PC-3 (cell line): ENCODE measurements at regions not wholly inside any gene's neighbourhood (a gene's known extent, or its start where the extent isn't known, plus 50 kb on each side); places are given as distances from the start of the nearest gene placed in this dataset.

Source experiments
- ATAC-seq: fragments of 200-7000 bp; cut with Tn5 transposase; 2 replicates; pipeline ENCODE4 v1.9.1; 2020; ENCODE audit warnings: mild to moderate bottlenecking, moderate library complexity
- BruUV-seq: library from RNA; stranded (reverse); fragments of 400-500 nt; replicated peaks from 2 replicates; lab custom pipeline; 2021; lab: Mats Ljungman, UMichigan
- CTCF ChIA-PET: fragments of 300-600 bp; sonication (Branson Sonifier 250); formaldehyde crosslinking; loops from one replicate; lab custom pipeline; 2022; ENCODE audit warnings: antibody characterized with exemption; lab: Charles Lee
- POLR2A ChIA-PET: fragments of 300-600 bp; sonication (Branson Sonifier 250); formaldehyde crosslinking; loops from one replicate; lab custom pipeline; 2022; ENCODE audit warnings: antibody characterized with exemption; ENCODE audit not compliant: unreplicated experiment; lab: Charles Lee
- DNase-seq: peaks from one replicate; pipeline ENCODE4 v3.0.0-alpha.2; 2015
- H2AFZ ChIP-seq: fragments of 300-600 bp; sonication (generic); 2 replicates; pipeline ENCODE4 v1.6.0; 2016; ENCODE audit warnings: antibody characterized with exemption, low read length
- H3F3A ChIP-seq: fragments of 300-600 bp; sonication (generic); one replicate; pipeline ENCODE4 v1.6.0; 2017; ENCODE audit warnings: antibody characterized with exemption, low read length, control low read depth, mild to moderate bottlenecking; ENCODE audit not compliant: unreplicated experiment
- H3K27ac ChIP-seq: fragments of 300-600 bp; sonication (generic); 2 replicates; pipeline ENCODE4 v1.5.1; 2016; ENCODE audit warnings: mild to moderate bottlenecking, low read length
- H3K27me3 ChIP-seq: fragments of 300-600 bp; sonication (generic); 2 replicates; pipeline ENCODE4 v1.6.1; 2016; ENCODE audit warnings: low read length, mixed read lengths
- H3K36me3 ChIP-seq: fragments of 300-600 bp; sonication (generic); 2 replicates; pipeline ENCODE4 v1.6.1; 2016; ENCODE audit warnings: low read depth, mixed run types, low read length, mixed read lengths
- H3K4me1 ChIP-seq: fragments of 300-600 bp; sonication (generic); 2 replicates; pipeline ENCODE4 v1.5.1; 2016; ENCODE audit warnings: low read length; ENCODE audit not compliant: insufficient read depth
- H3K4me2 ChIP-seq: fragments of 300-600 bp; sonication (generic); 2 replicates; pipeline ENCODE4 v1.6.0; 2016; ENCODE audit warnings: low read length
- H3K4me3 ChIP-seq: fragments of 300-600 bp; sonication (generic); 2 replicates; pipeline ENCODE4 v1.5.1; 2016; ENCODE audit warnings: mild to moderate bottlenecking, low read length, mixed read lengths
- H3K79me2 ChIP-seq: fragments of 300-600 bp; sonication (generic); 2 replicates; pipeline ENCODE4 v1.6.1; 2017; ENCODE audit warnings: low read length, mixed read lengths
- H3K9ac ChIP-seq: fragments of 300-600 bp; sonication (generic); 2 replicates; pipeline ENCODE4 v1.6.0; 2016; ENCODE audit warnings: mild to moderate bottlenecking, low read length
- H3K9me2 ChIP-seq: fragments of 300-600 bp; sonication (generic); replicated peaks from 2 replicates; pipeline ENCODE4 v1.6.1; 2016; ENCODE audit warnings: mixed run types, low read length, mixed read lengths
- H3K9me3 ChIP-seq: fragments of 300-600 bp; sonication (generic); 2 replicates; pipeline ENCODE4 v1.6.1; 2016; ENCODE audit warnings: low read length, mixed read lengths
- H4K20me1 ChIP-seq: fragments of 300-600 bp; sonication (generic); 2 replicates; pipeline ENCODE4 v1.6.1; 2016; ENCODE audit warnings: low read length, mixed read lengths
- EZH2 ChIP-seq: fragments of 300-600 bp; sonication (generic); IDR thresholded peaks from one replicate; pipeline ENCODE4 v1.6.1; 2017; ENCODE audit warnings: antibody characterized with exemption, mild to moderate bottlenecking, low read length; ENCODE audit not compliant: unreplicated experiment
- EZH2phosphoT487 ChIP-seq: fragments of 300-600 bp; sonication (generic); IDR thresholded peaks from 2 replicates; pipeline ENCODE4 v1.6.1; 2018; ENCODE audit warnings: mild to moderate bottlenecking, antibody characterized with exemption, low read length, borderline replicate concordance
- intact Hi-C: fragments of 100-400 bp; cut with micrococcal nuclease; formaldehyde crosslinking; loops from 2 replicates; pipeline ENCODE4 v1.9.0; 2023
- TF ChIP-seq, protein P1 (sequence below): fragments of 300-600 bp; sonication (generic); conservative IDR thresholded peaks from 2 replicates; pipeline ENCODE4 v1.5.1; 2017; ENCODE audit warnings: antibody characterized with exemption, low read depth, mild to moderate bottlenecking, low read length

DNA sequence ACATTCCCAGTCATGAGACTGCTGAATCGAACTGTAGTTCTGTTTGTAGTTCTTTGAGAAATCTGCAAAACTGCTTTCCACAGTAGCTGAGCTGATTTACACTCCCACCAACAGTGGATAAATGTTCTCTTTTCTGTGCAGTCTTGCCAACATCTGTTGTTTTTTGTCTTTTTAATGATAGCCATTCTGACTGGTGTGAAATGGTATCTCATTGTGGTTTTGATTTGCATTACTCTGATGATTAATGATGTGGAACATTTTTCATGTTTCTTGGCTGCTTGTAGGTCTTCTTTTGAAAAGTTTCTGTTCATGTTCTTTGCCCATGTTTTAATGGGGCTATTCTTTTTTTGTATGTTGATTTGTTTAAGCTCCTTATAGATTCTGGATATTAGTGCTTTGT, 187.3 kb upstream of the TLE4 start:
- ChIA-PET POLR2A (no interaction called here), CTCF (no interaction called here)
- H4K20me1 ChIP-seq = no peaks in the 10 kb centered on the region
- no TSS peak for BruUV-seq
- TF ChIP-seq, protein P1, sequence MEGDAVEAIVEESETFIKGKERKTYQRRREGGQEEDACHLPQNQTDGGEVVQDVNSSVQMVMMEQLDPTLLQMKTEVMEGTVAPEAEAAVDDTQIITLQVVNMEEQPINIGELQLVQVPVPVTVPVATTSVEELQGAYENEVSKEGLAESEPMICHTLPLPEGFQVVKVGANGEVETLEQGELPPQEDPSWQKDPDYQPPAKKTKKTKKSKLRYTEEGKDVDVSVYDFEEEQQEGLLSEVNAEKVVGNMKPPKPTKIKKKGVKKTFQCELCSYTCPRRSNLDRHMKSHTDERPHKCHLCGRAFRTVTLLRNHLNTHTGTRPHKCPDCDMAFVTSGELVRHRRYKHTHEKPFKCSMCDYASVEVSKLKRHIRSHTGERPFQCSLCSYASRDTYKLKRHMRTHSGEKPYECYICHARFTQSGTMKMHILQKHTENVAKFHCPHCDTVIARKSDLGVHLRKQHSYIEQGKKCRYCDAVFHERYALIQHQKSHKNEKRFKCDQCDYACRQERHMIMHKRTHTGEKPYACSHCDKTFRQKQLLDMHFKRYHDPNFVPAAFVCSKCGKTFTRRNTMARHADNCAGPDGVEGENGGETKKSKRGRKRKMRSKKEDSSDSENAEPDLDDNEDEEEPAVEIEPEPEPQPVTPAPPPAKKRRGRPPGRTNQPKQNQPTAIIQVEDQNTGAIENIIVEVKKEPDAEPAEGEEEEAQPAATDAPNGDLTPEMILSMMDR = no peak
- no peak for TF ChIP-seq EZH2
- TF ChIP-seq EZH2phosphoT487 = no peak
- H3K27me3 ChIP-seq = no peaks in the 10 kb centered on the region
- no peak overlapping the region for H2AFZ ChIP-seq
- H3K4me1 ChIP-seq = no peaks in the 10 kb centered on the region
- no peaks in the 10 kb centered on the region for H3K9me3 ChIP-seq
- H3K9me2 ChIP-seq = no peaks in the 10 kb centered on the region
- intact Hi-C loops = no loop called here
- no peak overlapping the region for H3K27ac ChIP-seq
- no peak for DNase-seq
- no peak overlapping the region for H3K4me2 ChIP-seq
- H3F3A ChIP-seq = no peaks in the 10 kb centered on the region
- no peaks in the 10 kb centered on the region for H3K36me3 ChIP-seq
- H3K9ac ChIP-seq = no peak overlapping the region
- no peak overlapping the region for H3K4me3 ChIP-seq
- no peaks in the 10 kb centered on the region for H3K79me2 ChIP-seq
- no peak for ATAC-seq

DNA sequence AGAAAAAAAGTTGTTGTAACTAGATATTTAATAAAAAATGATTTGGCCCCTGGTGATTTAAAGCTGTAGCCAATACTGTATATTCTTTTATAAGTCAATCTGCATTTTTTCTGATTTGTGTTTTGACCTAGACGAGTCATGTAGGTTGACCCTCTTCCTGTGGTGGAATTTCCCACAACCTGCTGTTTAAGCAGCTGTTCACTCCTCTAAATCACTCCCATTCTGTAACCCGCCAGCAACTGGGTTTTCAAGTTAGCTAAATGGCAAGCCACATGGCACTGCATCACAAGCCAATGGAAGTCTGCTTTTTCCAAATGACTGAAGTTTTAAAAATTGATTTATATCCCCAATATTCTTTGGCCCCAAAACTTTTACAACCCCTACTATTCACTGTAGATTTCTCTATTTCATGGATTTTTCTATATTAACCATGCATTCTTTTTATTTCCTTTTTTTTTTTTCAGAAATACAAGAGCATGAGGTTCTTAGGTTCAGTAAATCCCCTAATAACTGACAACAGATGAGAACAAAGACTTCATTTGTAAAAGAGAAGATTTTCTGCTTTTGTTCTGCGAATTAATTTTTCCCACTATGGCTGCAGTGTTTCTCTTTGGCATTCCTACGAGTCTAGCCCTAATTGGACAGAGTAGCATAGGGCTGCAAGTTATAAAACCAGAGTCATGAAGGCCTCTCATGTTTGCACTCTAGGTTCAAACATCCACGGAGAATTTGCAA, 184.5 kb upstream of the TLE4 start:
- intact Hi-C loops = no loop called here
- ATAC-seq (no peak), DNase-seq (no peak)
- Histone ChIP-seq H3K27ac (no peak overlapping the region), H3K4me3 (no peak overlapping the region), H3K9me2 (no peaks in the 10 kb centered on the region), H3K36me3 (no peaks in the 10 kb centered on the region), H3K9me3 (no peaks in the 10 kb centered on the region), H4K20me1 (no peaks in the 10 kb centered on the region), H3K79me2 (no peaks in the 10 kb centered on the region), H2AFZ (no peak overlapping the region), H3F3A (no peaks in the 10 kb centered on the region), H3K4me1 (no peaks in the 10 kb centered on the region), H3K4me2 (no peak overlapping the region), H3K27me3 (no peaks in the 10 kb centered on the region), H3K9ac (no peak overlapping the region)
- BruUV-seq = no TSS peak
- POLR2A ChIA-PET = no interaction called here
- TF ChIP-seq EZH2phosphoT487 (no peak), EZH2 (no peak)
- TF ChIP-seq, protein P1 = no peak
- CTCF ChIA-PET = no interaction called here

DNA sequence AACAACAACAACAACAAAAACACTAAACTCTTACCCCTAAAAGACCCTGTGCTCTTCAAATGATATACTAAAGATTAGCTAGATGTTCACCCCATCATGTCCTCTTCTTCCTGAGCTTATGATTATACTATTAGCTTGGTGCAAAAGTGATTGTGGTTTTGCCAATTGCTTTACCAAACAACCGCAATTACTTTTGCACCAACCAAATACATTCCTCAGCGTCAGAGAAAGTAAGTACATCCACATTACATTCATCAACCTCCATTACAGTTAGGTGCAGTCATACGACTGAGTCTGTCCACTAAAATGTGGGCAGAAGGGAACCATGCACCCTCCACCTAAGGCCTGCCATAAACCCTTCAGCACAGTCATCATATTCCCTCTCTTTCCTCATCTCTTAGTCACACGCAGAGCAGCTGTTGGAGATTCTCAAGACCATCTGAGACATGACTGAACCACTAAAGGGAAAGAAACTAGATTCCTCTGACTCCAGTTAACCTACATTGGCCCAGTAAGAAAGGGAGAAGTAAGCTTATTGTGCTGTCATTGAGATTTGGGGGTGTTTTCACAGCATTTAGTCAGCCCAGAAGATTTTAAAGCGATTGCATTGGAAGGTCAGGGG, 181.6 kb upstream of the TLE4 start:
- ATAC-seq (no peak), DNase-seq (no peak)
- intact Hi-C loops = no loop called here
- Histone ChIP-seq H2AFZ (no peak overlapping the region), H3K79me2 (no peaks in the 10 kb centered on the region), H3K27me3 (no peaks in the 10 kb centered on the region), H3K9me3 (no peaks in the 10 kb centered on the region), H3K36me3 (no peaks in the 10 kb centered on the region), H4K20me1 (no peaks in the 10 kb centered on the region), H3K4me1 (no peaks in the 10 kb centered on the region), H3K9ac (no peak overlapping the region), H3K9me2 (no peaks in the 10 kb centered on the region), H3K4me3 (no peak overlapping the region), H3K4me2 (no peak overlapping the region), H3F3A (no peaks in the 10 kb centered on the region), H3K27ac (no peak overlapping the region)
- BruUV-seq = no TSS peak
- ChIA-PET CTCF (no interaction called here), POLR2A (no interaction called here)
- TF ChIP-seq EZH2phosphoT487 = no peak
- TF ChIP-seq EZH2 = no peak
- TF ChIP-seq, protein P1 = no peak
